HL-60 (cell line): ENCODE measurements at regions not wholly inside any gene's neighbourhood (a gene's known extent, or its start where the extent isn't known, plus 50 kb on each side); places are given as distances from the start of the nearest gene placed in this dataset.

Source experiments
- GABPA ChIP-seq: IDR thresholded peaks from 2 replicates; pipeline ENCODE4 v1.6.1; 2012; ENCODE audit warnings: low read depth
- POLR2AphosphoS5 ChIP-seq: IDR thresholded peaks from 2 replicates; pipeline ENCODE4 v1.6.1; 2012; ENCODE audit warnings: low read depth
- SPI1 ChIP-seq: IDR thresholded peaks from 2 replicates; pipeline ENCODE4 v1.6.1; 2012; ENCODE audit warnings: low read depth, mild to moderate bottlenecking, borderline replicate concordance
- TF ChIP-seq, protein P1 (sequence below): IDR thresholded peaks from one replicate; pipeline ENCODE4 v1.5.1; 2011; ENCODE audit warnings: low read length, control low read depth, inconsistent platforms; ENCODE audit not compliant: insufficient read depth

DNA sequence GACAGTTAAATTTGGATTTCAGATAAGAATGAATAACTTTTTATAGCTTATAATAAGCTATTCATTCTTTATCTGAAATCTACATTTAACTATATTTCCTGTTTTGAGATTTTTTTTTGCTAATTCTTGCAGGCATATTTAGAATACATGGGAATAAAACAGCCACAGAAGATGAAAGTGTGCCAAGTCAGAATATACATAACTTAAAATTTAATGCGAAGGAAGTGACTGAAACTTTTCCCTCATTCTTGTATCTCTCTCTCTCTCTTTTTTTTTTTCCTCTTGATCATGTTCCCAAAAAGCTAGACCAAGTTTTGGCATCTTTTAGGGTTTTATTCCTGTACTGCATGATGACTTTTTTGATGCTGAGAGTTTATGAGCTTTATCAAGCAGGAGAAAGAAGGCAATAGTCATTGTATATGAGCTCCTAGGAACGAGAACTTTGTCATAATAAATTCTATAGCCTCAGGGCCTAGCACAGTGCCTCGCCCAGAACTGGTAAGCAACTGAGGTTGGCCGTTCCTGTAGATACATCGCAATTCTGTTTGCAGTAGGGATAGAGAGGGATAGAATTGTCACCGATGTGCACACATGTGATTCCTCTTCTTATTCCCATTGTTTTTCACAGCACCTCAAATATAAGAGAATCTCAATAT lies 205.2 kb downstream of the MYLK4 start:
- TF ChIP-seq, protein P1, sequence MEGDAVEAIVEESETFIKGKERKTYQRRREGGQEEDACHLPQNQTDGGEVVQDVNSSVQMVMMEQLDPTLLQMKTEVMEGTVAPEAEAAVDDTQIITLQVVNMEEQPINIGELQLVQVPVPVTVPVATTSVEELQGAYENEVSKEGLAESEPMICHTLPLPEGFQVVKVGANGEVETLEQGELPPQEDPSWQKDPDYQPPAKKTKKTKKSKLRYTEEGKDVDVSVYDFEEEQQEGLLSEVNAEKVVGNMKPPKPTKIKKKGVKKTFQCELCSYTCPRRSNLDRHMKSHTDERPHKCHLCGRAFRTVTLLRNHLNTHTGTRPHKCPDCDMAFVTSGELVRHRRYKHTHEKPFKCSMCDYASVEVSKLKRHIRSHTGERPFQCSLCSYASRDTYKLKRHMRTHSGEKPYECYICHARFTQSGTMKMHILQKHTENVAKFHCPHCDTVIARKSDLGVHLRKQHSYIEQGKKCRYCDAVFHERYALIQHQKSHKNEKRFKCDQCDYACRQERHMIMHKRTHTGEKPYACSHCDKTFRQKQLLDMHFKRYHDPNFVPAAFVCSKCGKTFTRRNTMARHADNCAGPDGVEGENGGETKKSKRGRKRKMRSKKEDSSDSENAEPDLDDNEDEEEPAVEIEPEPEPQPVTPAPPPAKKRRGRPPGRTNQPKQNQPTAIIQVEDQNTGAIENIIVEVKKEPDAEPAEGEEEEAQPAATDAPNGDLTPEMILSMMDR, result no peak
- TF ChIP-seq GABPA, result no peak
- TF ChIP-seq POLR2AphosphoS5, result no peak
- no peak for TF ChIP-seq SPI1
